NCI-H1694 treated with DMSO at 0.1 percent for 48 hours (cell line): ENCODE measurements at regions not wholly inside any gene's neighbourhood (a gene's known extent, or its start where the extent isn't known, plus 50 kb on each side); places are given as distances from the start of the nearest gene placed in this dataset.
A peak's percentile ranks its signal among the peaks of the same experiment; 100 is the strongest.

Source experiments
- DNase-seq: peaks from one replicate; lab custom pipeline; 2025; lab: John Stamatoyannopoulos, UW

GRCh38 chr5:13567819-13568218 lies 376.7 kb downstream of the DNAH5 start:
- DNase-seq = no peak

GRCh38 chr5:13566871-13567339 lies 377.6 kb downstream of the DNAH5 start:
- no peak for DNase-seq

- no peak for DNase-seq
These were observed 386.1 kb downstream of the DNAH5 start for GRCh38 chr5:13558408-13558807.

GRCh38 chr5:13553896-13554295 lies 390.6 kb downstream of the DNAH5 start:
- no peak for DNase-seq

GRCh38 chr5:13552361-13552760 lies 392.1 kb downstream of the DNAH5 start:
- no peak for DNase-seq

GRCh38 chr5:13551645-13552044 lies 392.8 kb downstream of the DNAH5 start:
- DNase-seq = no peak

- DNase-seq = no peak
These were observed 404.2 kb downstream of the DNAH5 start for GRCh38 chr5:13540168-13540750.

- no peak for DNase-seq
These were observed 407.6 kb downstream of the DNAH5 start for GRCh38 chr5:13536933-13537332.

- DNase-seq = no peak
These were observed 410.7 kb downstream of the DNAH5 start for GRCh38 chr5:13533833-13534232.

GRCh38 chr5:13529300-13529699 lies 415.2 kb downstream of the DNAH5 start:
- no peak for DNase-seq

- DNase-seq = no peak
These were observed 419.6 kb downstream of the DNAH5 start for GRCh38 chr5:13524936-13525335.

- no peak for DNase-seq
These were observed 425.4 kb downstream of the DNAH5 start for GRCh38 chr5:13519131-13519530.

GRCh38 chr5:13516195-13516594 lies 428.3 kb downstream of the DNAH5 start:
- no peak for DNase-seq

GRCh38 chr5:13511442-13511841 lies 433.0 kb downstream of the DNAH5 start:
- no peak for DNase-seq

- DNase-seq = no peak
These were observed 433.9 kb downstream of the DNAH5 start for GRCh38 chr5:13510616-13511015.

- no peak for DNase-seq
These were observed 435.9 kb downstream of the DNAH5 start for GRCh38 chr5:13508559-13508958.

- DNase-seq = no peak
These were observed 439.2 kb downstream of the DNAH5 start for GRCh38 chr5:13505326-13505725.

- DNase-seq = no peak
These were observed 441.5 kb downstream of the DNAH5 start for GRCh38 chr5:13503017-13503416.

GRCh38 chr5:13501176-13501575 lies 443.3 kb downstream of the DNAH5 start:
- DNase-seq = no peak

GRCh38 chr5:13498279-13498678 lies 446.2 kb downstream of the DNAH5 start:
- no peak for DNase-seq

GRCh38 chr5:13488254-13488931 lies 456.1 kb downstream of the DNAH5 start:
- DNase-seq = no peak

GRCh38 chr5:13480834-13481233 lies 463.7 kb downstream of the DNAH5 start:
- no peak for DNase-seq

GRCh38 chr5:13478831-13479465 lies 465.5 kb downstream of the DNAH5 start:
- DNase-seq = peak; percentile 58
